GM18858 (cell line): ENCODE measurements at regions not wholly inside any gene's neighbourhood (a gene's known extent, or its start where the extent isn't known, plus 50 kb on each side); places are given as distances from the start of the nearest gene placed in this dataset.

ENCODE experiments used
- ATAC-seq: cut with Tn5 transposase; IDR thresholded peaks from one replicate; pipeline ENCODE4 v1.9.1; 2021; ENCODE audit not compliant: unreplicated experiment

DNA sequence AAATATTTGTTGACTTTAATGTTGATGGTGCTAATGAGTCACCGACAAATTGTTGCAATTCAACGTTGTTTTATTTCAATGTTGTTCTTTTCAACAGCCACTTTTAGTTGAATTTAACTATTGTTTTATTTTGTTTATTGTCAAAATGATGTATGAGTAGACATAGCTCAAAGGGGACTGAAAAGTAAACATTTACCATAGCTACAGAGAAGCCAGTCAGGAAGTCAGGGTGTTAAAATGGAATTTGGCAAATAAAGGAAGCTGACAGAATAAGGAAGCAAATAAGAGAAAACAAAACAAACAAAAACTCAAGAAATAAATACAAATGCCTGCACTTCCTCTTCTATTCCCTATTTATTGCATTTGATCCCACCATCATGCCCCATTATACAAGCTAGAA is 648.4 kb upstream of the HTR2C start:
- no peak for ATAC-seq

- ATAC-seq: no peak
These were observed 650.0 kb upstream of the HTR2C start for GRCh38 chrX:113933931-113934330.

- ATAC-seq: no peak
These were observed 654.9 kb upstream of the HTR2C start for GRCh38 chrX:113929004-113929403.

DNA sequence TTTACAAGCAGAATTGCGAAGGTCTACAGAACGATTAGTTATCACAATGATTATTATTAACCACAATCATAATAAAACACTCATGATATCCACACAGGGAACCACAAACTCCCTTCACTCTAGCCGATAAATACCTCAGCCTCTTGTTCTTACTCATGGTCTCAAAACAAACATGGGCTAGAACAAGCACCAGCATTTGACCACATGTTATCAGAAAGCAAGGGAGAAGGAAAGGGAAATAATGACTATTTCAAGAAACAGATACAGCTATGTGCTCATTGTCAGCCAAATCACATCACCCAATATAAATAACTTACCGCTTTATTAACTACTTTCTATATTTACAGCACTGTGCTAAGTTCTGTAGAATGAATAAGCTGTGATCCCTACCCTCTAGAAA is 663.2 kb upstream of the HTR2C start:
- ATAC-seq: no peak

GRCh38 chrX:113919387-113919786 is 664.5 kb upstream of the HTR2C start:
- no peak for ATAC-seq

- ATAC-seq: no peak
These were observed 677.7 kb upstream of the HTR2C start for GRCh38 chrX:113906168-113906567.

DNA sequence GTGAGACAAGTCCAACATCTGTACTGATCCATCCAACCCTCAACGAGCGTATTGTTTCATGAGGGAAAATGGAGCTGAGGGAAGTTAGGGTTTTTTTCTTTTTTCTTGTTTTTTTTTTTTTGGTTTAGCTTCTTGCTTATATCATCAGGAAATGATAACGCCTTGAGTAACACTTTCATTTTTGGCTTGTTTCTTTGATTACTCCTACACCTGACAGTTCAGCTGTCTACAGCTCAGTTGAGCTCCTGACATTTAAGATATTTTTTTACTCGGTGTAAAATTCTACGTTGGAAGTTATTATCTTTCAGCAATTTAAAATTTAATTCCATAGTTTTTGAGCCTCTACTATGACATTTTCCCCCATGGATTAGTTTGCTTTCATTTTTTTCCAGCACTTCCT is 691.0 kb upstream of the HTR2C start:
- ATAC-seq: no peak

DNA sequence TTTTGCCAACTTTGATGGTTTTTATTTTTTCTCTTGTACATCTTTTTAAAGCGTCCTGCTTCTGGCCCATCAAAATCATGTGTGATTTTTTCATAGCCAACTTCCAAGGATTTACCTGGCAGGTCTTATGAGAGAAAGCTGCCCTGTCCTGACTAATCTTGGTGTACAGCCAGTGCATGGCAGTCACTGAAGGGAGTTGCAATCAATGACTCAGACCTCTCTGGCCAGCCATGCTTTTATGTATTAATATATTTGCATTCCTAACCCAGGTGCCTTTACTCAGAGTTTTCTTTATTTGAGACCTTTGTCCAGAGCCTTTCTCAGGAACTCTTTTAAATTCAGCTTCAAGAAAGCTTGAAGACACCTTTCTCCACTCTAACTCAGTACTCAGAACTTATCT is 691.5 kb upstream of the HTR2C start:
- no peak for ATAC-seq

- no peak for ATAC-seq
These were observed 710.8 kb upstream of the HTR2C start for GRCh38 chrX:113873056-113873455.

DNA sequence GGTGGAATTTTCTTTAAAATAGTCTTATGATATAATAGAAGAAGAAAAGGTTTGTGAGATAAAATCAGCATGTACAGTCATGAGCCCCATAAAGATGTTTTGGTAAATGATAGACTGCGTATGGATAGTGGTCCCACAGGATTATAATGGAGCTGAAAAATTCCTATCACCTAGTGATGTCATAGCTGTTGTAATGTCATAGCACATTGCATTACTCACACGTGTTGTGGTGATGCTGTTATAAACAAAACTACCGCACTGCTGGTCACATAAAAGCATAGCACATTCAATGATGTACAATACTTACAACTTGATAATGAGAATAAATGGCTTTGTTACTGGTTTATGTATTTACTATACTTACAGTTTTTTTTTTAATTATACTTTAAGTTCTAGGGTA is 715.2 kb upstream of the HTR2C start:
- ATAC-seq: no peak

DNA sequence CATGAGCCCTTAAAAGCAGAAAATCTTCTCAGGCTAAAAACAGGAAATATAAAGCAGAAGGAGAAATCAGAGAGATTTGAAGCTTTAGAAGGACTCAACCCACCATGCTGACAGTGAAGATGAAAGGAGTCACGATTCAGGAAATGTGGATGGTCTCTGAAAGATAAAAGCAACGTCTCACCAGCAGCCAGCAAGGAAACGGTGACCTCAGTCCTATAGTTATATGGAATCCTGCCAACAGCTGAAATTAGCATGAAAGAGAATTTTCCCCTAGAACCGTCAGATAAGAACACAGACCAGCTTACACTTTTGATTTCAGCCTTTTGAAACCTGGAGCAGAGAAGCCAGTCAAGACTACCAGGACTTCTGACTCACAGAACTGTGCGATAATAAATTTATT is 715.7 kb upstream of the HTR2C start:
- ATAC-seq: no peak

DNA sequence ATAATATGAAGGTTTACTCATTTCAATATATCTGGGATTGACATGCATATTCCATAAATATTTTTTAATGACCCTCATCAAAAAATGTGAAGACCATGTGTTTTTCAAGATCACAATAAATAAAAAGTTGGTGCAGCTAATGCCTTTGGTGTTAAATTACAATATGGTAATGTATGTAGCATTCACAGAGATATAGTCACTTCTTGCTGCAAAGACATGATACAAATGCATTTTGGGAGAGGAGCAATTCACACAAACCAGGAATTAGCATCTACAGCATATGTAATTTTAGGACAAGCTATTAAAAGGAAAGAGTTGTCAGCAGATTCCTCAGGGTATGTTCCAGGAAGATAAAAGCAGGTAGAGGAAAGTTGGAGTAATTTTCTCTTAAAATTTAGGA is 734.5 kb upstream of the HTR2C start:
- ATAC-seq: no peak

GRCh38 chrX:113833096-113834055 is 750.5 kb upstream of the HTR2C start:
- ATAC-seq: no peak

DNA sequence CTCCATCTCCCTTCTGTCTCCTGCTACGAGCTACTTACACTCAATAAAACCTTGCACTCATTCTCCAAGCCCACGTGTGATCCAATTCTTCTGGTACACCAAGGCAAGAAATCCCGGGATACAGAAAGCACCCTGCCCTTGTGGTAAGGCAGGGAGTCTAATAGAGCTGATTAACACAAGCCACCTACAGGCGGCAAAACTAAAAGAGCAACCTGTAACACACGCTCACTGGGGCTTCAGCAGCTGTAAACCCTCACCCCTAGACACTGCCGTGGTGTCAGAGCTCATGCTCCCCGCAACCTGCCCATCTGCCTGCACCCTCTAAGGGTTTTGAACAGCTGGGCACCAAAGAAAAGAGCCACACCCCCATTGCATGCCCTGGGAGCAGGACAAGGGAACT is 755.4 kb upstream of the HTR2C start:
- ATAC-seq: no peak

DNA sequence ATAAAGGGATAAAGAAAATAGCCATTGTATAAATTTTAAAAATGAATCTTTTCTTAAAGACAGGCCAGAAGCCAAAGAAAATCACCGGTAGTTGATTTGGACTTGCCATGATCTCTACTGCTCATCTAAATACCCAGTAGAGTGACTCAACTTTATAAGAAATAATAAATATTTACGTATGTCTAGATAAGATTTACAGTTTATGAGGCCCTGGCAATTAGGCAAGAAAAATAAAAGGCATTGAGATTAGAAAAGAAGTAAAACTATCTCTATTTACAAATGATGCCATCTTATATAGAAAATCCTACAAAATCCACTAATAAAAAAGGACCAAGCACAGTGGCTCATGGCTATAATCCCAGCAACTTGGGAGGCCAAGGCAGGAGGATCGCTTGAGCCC is 765.5 kb upstream of the HTR2C start:
- no peak for ATAC-seq

GRCh38 chrX:113804819-113805218 is 779.1 kb upstream of the HTR2C start:
- no peak for ATAC-seq

- no peak for ATAC-seq
These were observed 779.6 kb upstream of the HTR2C start for GRCh38 chrX:113804291-113804690.

DNA sequence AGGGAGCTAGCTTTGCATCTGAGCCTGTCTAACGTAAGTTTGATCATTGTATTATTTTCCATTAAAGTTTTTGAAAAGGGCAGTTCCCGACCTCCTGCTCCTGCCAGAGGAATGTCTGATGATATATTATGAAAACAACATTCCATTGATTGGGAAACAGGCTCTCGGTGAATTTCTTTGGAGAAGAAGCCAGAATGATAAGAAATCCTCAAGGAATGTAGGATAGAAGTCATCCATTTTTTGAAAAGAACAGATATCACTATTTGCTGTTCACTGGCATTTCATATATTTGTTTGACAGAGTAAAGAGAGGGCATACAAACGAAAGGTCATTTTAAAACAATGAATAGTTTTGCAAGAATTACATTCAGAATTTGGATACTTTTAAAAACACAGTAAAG is 781.0 kb upstream of the HTR2C start:
- ATAC-seq: no peak

GRCh38 chrX:113800955-113801354 is 782.9 kb upstream of the HTR2C start:
- ATAC-seq: no peak

DNA sequence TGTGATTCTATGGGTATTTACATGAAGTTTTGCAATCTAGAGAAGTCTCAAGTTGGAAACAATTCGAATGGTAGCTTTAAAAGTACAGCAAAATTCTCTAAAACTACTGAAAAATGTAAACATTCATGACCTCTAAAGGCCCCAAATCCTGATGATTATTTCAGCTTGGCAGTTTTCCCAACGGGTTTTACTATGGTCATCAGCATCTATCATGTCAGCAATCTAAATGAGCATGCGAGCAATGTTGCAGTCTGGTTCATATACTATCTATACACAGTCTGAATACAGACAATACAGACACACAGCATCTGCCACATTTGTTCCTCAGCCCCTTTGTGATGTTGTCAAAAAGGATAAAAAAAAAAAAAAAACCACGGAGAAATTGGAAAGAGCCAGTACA is 790.3 kb upstream of the HTR2C start:
- ATAC-seq: no peak

DNA sequence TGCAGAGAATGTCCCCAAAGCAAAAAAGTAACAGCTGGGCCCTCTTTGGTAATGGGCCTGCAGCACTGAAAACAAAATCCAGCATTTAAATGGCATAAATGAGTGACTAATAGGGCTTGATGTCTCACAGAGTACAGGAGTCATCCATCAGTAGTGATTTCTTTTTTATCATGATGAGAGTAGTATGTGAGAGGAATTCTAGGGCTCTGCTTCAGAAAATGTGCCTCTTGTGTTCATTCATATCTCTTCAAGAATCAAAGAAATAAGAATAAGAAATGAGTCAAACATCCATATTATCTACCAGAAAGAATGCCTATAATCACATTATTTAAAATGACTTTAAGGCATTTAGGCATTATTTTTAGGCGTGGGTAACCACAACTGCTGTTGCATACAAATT is 792.9 kb upstream of the HTR2C start:
- ATAC-seq: no peak

DNA sequence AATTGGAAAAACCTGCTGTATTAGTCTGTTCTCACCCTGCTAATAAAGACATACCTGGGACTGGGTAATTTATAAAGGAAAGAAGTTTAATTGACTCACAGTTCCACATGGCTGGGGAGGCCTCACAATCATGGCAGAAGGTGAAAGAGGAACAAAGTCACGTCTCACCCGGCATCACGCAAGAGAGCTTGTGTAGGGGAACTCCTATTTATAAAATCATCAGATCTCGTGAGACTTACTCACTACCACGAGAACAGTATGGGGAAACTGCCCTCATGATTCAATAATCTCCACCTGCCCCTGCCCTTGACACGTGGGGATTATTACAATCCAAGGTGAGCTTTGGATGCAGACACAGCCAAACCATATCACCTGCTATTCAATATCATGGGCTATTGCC is 799.1 kb upstream of the HTR2C start:
- peak; percentile 69 for ATAC-seq

DNA sequence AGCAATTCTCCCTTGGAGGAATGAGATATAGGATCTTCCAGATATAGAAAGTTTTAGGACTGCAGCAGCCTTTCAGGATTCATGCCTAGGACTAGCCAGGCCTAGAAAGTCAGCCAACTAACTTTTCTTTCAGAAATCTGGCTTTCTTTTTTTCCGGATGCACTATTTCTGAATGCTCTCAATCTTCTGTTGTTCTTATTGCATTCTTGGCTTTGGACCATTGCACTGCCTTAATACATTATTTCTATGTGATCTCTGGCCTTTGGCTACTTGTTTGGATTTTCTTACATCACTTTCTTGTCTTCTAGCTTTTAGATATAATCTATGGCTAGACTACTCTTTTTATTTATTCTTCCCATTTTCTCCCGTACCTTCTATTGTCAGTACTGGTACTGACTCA is 813.1 kb upstream of the HTR2C start:
- ATAC-seq: no peak
